NCI-H187 (cell line): ENCODE measurements at regions not wholly inside any gene's neighbourhood (a gene's known extent, or its start where the extent isn't known, plus 50 kb on each side); places are given as distances from the start of the nearest gene placed in this dataset.

ENCODE experiments used
- DNase-seq, 2 experiments: peaks; one replicate each; lab custom pipeline; 2025; lab: John Stamatoyannopoulos, UW

DNA sequence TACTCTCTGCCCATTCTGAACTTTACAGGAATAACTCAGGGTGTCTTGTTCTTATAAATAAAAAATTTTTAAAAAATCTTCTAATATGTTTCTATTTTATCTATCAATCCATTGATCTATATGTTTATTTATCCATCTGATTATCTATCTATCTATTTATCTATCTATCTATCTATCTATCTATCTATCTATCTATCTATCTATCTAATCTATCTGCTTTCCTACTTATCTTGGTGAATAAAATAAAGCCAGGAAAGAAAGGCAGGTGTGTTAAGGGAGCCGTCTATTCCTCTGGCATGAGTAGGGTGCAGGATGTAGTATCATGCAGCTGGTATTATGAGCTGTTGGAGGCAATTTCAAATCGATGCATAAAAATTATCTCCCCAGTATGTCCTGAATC is 153.0 kb downstream of the FOXA2 start:
- DNase-seq = no peak

DNA sequence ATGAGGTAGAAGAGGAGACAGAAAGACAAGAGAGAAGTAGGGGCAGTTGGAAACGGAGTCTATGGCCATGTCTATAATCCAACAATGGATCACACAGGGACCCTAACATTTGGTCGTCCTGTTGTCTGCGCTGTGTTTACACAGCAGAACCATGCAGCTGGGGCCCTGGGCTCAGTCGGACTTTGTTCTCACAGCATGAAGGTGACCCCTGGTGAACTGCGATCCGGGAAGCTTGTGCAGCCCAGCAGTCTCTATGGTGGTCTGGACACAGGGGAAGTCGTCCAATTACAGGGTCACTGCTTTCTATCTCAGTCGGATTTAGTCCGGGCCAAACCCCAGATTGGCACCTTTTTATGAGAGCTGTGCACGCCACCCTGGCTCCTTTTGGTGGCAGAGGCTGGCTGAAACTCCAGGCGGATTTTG is 153.6 kb downstream of the FOXA2 start:
- no peak for DNase-seq

DNA sequence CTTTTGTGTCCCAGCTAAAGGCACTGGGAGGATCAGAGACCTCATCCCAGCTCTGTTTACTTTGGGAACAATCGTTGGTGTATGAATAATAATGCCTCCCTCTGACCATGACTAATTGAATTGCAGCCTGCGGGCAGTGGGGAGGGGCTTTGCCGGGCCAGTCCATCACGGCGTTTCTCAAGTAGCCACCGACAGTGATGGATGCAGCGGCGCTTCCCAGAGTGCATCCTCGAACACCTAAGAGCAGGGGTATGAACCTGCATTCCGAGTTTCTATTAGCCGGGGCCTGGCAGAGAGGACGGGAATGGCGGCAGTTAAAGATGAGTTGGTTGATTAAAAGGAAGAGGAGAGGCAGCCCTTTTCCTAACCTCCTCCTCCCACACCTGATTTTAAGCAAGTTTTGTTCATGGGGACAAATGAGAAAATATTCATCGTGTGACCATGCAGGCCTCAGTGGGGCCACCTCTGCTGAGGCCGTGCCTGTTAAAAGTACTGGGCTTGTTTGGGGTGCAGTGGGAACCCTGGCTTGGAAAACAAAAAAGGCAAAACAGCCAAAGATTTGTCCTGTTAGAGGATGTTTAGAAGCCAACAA is 154.1 kb downstream of the FOXA2 start:
- no peak for DNase-seq

DNA sequence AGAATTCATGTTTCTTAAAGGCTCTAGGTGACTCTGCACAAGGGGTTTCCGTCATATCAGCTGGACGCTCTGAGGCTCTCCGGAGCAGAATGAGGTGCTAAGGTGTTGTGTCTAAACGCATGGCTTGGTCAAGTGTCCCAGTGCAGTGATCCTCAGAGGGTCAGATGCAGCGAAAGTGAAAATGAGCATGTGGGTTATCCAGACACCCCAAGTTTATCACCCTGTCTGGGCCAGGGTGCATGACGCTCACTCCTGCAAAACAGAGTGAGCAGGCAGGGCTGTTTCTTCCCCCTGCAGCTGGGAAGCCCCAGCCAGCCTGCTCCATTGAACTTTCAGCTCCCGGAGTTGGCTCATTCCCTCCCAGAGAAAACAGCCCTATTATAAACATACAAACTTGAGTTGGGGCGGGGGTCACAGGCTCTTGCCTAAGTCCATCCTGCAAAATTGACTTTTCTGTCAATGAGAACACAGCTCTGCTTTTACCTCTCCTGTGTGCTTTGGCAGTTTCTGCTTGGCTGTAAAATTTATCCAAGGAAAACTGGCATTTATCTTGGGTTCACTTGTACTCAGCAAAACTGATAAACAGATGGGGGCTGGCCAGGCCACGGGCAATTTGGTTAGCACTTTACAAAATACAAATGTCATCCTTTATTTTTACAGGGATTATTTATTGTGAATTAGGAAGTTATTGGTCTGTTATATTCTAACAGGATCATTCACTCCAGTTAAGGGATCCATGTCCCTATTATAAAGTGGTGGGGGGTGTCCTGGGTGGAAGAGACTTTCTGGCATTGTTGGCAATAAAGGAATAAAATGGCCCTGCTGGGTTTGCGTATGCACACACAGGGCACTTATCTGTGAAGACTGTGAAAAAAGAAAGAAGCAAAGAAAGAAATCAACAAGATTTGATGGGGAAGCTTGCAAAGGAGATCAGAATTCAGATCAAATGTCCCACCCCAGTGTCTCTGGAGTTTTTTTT is 154.9 kb downstream of the FOXA2 start:
- no peak for DNase-seq

DNA sequence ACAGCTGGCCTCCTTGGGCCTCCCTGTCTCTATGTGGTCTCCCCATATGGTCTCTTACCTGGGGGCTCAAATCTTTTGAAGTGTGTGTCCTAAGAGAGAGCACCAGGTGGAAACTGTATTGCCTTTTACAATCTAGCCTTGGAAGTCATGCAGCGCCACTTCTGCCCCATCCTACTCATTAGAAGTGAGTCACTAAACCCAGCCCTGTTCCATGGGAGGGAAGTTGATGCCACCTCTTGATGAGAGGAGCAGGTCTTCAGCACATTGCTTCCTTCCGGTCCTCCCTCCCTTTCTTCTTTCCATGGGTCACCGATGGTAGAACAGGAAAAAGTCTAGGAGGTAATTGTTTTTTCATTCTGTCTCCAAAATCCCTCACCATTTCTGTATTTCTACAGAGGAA is 156.3 kb downstream of the FOXA2 start:
- DNase-seq = no peak

DNA sequence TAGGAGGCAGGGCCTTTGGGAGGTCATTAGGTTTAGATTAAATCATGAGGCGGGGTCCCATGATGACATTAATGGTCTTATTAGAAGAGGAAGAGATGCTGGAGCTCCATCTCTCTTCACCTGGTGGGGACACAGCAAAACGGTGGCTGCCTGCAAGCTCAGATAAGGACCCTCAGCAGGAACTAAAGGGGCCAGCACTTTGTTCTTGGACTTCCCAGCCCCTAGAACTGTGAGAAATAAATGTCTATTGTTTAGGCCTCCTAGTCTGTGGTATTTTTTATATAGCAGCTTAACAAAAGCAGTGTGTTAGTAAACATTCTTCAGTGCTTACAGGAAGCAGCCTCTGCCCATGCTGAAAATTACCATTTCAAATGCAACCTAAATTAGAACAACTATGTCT is 157.6 kb downstream of the FOXA2 start:
- no peak for DNase-seq

DNA sequence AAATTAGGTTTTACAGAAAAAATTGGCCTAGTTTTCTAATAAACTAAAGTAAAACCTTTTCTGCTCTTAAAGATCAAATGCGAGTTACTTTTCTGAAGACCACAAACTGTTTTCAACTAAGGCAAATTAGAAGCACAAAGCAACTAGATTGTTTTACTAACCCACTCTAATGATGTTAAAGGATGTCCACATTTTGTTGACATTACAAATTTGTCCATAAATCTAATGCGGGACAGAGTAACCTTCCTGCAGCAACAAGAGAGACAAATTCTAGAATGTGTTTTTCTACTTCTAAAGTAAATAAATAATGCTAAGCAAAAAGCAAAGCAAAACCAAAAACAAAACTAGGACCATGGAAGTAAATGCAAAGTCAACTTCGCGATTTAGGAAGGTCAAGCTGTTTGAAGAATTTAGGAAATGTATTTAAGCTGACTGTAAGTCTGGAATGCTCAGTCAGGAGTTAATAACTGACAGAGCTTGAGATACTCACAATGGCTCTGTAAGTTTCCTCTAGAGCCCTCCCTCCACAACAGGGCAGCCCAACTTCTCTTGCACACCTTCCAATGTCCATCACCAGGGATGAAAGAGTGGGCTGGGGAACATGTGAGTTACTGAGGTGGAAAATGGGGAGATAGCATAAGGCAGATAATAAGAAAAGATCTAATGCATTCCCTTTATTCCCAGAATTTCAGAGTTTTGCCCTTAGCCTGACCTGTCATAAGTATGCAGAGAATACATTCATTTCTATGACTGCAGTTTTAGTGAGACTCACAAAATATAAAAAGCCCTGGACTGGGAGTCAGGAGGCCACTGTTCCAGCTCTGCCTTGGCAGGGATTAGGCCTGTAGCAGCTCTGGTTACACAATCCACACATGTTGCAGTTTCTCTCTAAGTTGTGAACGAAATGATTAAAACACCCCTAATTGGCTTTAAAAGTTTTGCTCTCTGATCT is 158.8 kb downstream of the FOXA2 start:
- DNase-seq = no peak

DNA sequence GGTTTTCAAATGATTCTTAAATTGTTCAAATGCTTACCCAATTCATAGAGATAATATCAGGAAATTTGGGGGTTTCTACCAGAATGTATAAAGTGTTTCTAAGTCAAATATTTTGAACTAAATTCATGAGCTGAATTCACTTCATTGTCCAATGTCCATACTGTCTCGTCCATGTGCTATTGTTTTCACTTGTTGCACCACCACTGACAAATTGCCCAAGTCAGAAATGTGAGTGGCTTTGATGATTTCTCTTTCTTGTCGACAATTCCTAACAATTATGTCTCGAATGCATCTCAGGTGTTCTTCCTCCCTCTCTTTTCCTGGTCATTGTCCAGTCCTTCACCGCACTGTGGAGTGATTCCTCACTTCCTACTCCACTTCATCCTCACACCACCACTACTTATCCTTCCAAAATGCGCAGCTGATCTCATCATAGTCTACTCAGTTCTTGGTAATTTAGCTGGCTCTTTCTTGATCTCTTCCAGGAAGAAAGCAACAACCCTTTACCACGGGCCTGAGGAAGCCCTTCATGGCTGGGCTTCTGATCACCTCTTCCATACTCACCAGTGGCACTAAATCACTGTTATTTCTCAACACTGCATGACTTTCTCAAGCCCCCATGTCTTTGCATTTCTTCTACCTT is 161.1 kb downstream of the FOXA2 start:
- DNase-seq = no peak

DNA sequence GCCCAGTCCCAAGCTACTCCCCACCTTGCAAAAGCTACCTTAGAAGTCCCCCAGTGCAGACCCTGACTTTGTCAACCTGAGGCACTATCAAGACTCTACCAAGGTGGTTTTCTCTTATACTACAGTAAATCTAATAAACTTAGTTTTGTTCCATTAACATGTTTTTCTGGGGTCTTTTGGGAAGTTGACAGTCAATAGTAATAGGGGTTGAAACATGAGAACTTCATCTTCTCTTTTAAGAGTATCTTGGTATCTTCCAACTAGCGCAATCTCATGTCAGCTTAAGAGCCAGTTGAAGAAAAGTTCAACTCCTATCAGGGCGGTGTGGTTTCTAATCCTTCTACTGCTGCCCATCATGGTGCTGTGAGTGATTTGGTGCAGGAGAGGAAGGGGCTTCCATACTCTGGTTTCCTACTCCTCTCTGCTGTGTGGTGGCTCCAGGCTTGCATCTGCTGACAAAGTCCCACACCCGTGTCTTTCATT is 164.2 kb downstream of the FOXA2 start:
- no peak for DNase-seq

DNA sequence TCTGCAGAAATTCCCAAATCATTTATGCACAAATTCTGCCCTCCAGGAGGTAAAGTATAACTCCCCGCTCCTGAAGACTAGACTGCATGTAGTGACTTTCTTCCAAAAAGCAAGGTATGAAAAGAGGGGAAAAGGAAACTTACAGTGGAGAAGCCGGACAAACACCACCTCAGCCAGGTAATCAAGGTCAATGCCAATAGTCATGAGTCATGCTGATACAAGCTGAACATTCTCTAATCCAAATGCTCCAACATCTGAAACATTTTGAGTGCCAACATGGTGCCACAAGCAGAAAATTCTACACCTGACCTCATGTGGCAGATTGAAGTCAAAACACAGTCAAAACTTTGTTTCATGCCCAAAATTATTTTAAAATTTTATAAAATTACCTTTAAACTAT is 165.6 kb downstream of the FOXA2 start:
- DNase-seq = no peak

DNA sequence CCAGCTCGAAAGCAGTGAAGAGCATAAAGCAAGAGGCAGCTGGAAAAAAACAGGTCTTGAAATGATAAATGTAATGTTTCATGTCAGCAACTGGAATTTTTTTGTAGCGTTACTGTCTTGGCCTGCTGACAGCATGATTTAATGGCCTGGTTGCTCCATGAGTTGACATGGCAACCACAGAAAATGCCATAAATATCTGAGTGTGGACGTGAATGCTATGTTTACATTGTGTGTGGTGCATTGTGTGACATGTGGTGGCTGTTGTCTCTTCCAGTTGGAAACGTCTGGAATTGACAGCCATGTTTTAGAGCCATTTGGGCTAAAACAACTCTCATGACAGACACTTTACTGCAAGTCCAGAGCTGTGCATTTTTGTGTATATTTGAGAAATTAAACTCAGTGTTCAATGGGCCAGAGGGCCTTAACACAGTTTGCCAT is 170.0 kb downstream of the FOXA2 start:
- no peak for DNase-seq

DNA sequence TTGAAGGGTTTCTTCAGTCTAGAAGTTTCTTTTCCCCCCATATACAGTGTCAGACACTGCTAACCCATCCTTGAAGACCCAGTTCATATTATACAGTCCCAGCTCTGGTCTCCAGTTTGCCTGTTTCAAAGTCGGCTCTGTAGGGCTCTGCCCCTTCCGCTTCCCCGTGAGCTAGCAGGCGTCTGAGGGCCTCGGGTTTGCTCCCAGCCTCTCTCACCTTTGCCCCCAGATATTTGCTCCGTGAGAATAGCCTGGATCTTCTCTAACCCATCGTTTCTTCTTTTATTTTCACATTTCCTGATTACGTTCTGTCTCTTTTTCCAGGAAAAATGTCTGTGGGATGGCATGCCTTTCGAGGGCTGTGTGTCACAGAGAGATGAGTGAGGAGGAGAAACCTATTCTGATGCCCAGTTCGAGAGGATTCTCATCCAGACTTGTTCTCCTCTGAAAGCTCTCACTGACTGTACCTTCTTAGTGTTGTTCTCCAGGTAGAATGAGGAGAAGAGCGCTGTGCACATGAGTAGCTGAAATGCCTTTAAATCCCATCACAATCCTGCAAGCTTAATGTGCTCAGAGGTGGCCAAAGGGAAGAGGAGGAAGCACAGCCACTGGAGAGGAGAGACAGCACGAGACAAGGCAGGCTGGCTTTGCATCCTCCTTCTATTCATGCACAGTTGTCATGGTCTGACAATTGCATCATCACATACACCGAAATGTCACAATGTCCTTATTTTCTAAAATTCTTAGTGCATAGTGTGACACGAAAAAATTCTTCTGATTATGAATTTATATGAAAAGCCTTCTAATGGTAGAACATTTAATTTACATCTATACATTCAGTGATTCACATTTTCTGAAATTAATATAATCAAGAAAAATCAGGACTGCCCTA is 171.1 kb downstream of the FOXA2 start:
- no peak for DNase-seq

DNA sequence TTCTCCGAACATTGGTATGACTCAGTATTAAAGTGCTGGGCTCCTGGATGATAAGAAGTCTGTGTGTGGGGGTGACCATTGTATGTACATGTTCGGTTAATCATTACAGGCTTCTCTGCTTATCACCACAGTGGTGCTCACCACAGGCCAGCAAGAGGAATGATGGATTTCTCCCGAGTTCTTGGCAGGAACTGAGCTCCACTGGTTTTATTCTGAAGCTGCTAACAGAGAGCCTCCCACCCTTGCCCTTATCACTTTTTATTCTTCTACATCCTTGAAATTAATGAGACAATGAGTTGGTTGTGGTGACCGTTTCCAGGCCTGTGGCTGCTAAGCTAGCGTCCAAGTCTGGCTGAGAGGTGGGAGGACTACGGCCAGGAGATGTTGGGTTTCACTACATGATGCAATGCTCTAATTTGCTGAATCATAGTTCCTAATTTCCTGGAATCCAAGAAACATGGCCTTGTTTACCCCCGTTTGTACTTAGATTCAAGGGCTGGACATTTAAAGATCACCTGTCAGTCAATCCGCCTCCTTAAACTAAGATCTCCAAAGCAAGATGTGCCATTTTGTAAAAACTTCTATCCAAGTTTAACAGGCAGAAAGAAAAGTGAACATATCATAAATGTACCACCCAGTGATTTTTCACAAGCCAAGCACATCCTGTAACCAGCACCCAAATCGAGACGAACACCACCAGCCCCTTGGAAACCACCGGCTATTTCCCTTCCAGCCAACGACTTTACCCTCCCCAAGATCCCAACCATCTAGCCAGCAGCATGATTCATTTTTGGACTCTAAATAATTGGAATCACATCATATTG is 172.5 kb downstream of the FOXA2 start:
- DNase-seq = no peak

DNA sequence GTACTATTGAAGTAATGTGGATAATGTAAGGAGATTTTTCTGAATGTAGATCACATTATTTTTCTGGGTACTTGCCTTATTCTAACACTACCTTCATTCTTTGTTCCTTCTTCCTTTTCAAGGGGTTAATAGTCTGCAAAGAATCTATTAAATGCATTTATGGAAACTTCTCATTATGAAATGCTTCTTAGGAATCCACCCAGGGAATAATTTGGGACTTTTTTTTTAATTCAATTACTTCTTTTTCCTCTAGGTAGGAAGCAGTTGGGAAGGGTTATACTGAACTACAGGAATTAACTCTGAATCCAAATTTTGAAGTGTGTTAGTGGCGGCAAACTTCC is 173.1 kb downstream of the FOXA2 start:
- no peak for DNase-seq

DNA sequence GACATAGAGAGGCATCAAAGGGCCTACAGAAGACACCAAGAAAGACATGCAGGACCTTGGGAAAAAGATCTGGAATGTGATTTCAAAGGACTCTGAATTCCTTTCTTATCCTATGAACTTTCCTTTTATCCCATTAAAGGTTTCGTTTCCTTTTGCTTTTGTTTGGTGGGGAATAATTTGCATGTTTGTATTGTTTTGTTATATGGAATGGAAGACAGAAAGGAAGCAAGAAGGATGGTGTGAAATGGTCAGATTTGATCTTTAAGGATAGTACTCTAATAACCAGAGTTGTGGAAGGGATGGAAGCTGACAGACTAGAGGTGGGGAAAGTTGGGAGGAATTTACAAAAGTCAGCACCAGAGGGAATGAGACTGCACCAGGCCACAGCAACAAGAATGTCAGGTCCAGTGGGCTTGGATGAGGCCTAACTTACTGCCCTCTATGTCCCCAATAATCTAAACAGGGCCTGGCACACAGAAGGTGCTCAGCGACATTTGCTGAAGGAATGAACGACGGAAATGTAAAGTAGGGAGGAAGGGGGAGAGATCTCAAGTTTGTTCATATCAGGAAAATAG is 173.7 kb downstream of the FOXA2 start:
- DNase-seq = no peak

DNA sequence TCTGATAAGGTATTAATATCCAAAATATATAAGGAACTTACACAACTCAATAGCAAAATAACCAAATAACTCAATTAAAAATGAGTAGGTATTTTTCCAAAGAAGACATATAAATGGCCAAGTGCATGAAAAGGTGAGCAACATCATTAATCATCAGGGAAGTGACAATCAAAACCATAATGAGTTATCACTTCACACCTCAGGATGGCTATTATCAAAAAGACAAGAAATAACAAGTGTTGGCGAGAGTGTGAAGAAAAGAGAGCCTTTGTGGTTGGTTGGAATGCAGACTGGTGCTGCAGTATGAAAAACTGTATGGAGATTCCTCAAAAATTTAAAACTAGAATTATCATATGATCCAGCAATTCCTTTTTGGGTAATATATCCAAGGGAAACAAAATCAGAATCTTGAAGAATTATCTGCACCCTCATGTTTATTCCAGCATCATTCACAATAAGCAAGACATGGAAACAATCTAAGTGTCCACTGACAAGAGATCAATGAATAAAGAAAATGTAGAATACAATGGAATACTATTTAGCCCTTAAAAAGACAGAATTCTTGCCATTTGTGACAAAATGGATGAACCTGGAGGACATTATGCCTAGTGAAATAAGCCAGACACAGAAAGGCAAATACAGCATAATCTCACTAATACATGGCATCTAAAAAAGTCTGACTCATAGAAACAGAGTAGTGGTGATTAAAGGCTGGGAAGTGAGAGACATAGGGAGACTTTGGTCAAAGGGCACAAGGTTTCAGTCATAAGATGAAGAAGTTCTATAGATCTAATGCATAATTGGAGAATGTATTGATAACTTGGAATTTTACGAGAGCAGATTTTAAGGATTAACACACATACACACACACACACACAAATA is 175.6 kb downstream of the FOXA2 start:
- DNase-seq = no peak

DNA sequence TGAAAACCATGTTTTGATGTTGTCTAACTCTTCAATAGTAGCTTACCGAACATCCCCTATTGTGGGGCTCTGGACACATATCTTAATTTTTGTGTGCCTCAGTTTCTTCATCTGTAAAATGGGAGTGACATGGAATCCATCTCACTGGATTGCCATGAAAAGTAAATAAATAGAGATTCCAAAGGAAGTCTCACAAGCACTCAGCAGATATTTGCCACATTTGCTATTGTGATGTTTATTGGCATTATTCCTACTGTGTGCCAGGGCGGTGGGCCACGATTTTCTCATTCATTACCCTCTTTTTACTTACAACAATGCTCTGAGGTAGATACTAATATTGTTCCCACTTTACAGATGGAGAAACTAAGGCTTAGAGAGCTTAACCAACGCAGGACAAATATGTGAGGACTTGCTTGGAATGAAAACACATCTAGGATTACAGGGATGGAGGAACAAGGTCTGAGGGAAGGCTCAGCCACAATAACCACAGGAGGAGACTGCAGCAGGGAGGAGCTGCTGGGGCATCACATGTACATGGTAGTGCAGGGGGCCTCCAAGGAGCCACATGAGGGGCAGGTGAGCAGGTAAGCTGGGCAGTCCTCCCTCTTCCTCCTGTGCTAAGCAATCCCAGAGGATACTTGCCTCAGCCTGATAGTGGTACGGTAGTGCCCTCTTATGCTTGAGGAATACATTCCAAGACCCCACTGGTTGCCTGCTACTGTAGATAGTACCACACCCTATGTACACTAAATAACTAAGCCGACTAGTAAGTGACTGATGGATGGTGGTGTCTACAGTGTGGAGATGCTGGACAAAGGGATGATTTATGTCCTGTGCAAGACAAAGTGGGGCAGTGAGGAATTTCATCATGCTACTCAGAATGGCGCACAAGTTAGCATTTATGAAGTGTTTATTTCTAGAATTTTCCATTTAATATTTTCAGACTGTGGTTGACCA is 176.9 kb downstream of the FOXA2 start:
- no peak for DNase-seq
